Muscle layer of colon (tissue), 2 donors: ENCODE measurements at regions not wholly inside any gene's neighbourhood (a gene's known extent, or its start where the extent isn't known, plus 50 kb on each side); places are given as distances from the start of the nearest gene placed in this dataset.

Source experiments
- H3K27ac ChIP-seq: one replicate; pipeline ENCODE4 v1.7.0; 2013; ENCODE audit warnings: low read depth, mild to moderate bottlenecking, low read length, moderate library complexity
- H3K27me3 ChIP-seq, 2 donors: one replicate each; pipeline ENCODE4 v1.7.0; 2013; ENCODE audit warnings: low read length in 2 of 2, mild to moderate bottlenecking in 2 of 2; ENCODE audit not compliant: insufficient read depth in 2 of 2, control insufficient read depth in 1 of 2
- H3K36me3 ChIP-seq: one replicate; pipeline ENCODE4 v1.7.0; 2013; ENCODE audit warnings: mild to moderate bottlenecking, low read length; ENCODE audit not compliant: insufficient read depth
- H3K4me1 ChIP-seq: one replicate; pipeline ENCODE4 v1.7.0; 2013; ENCODE audit warnings: mild to moderate bottlenecking, low read length; ENCODE audit not compliant: insufficient read depth
- H3K4me3 ChIP-seq, 2 donors: one replicate each; pipeline ENCODE4 v1.7.0; 2013; ENCODE audit warnings: low read length in 2 of 2, low read depth in 1 of 2, mild to moderate bottlenecking in 1 of 2, moderate library complexity in 1 of 2
- H3K9ac ChIP-seq: one replicate; pipeline ENCODE4 v1.7.0; 2013; ENCODE audit warnings: low read length
- H3K9me3 ChIP-seq: one replicate; pipeline ENCODE4 v1.7.0; 2013; ENCODE audit warnings: mild to moderate bottlenecking, low read length
- donor health status: abdominal sarcoma.
- donor health status: Adenocarcinoma of cecum.

GRCh38 chr5:27276119-27276518 lies 237.7 kb upstream of the CDH9 start:
- no peaks in the 10 kb centered on the region for H3K27me3 ChIP-seq
- no peaks in the 10 kb centered on the region for H3K36me3 ChIP-seq
- no peak overlapping the region for H3K9ac ChIP-seq
- no peak overlapping the region for H3K4me3 ChIP-seq
- no peaks in the 10 kb centered on the region for H3K9me3 ChIP-seq
- no peaks in the 10 kb centered on the region for H3K4me1 ChIP-seq
- H3K27ac ChIP-seq = no peak overlapping the region

- no peaks in the 10 kb centered on the region for H3K36me3 ChIP-seq
These were observed 237.0 kb upstream of the CDH9 start for GRCh38 chr5:27275345-27275744.

GRCh38 chr5:27269766-27270165 lies 231.4 kb upstream of the CDH9 start:
- no peaks in the 10 kb centered on the region for H3K4me1 ChIP-seq
- H3K27ac ChIP-seq = no peak overlapping the region
- H3K4me3 ChIP-seq = no peak overlapping the region
- no peaks in the 10 kb centered on the region for H3K27me3 ChIP-seq
- H3K36me3 ChIP-seq = no peaks in the 10 kb centered on the region
- H3K9me3 ChIP-seq = no peaks in the 10 kb centered on the region
- H3K9ac ChIP-seq = no peak overlapping the region

More at GRCh38 chr5:27275345-27275744, 237.0 kb upstream of the CDH9 start:
- Histone ChIP-seq H3K9ac (no peak overlapping the region), H3K27me3 (no peaks in the 10 kb centered on the region), H3K4me3 (no peak overlapping the region), H3K4me1 (no peaks in the 10 kb centered on the region), H3K27ac (no peak overlapping the region), H3K9me3 (no peaks in the 10 kb centered on the region)

GRCh38 chr5:27267209-27267824 lies 228.9 kb upstream of the CDH9 start:
- Histone ChIP-seq H3K4me3 (no peak overlapping the region), H3K36me3 (no peaks in the 10 kb centered on the region), H3K27me3 (no peaks in the 10 kb centered on the region), H3K9me3 (no peaks in the 10 kb centered on the region), H3K9ac (no peak overlapping the region), H3K4me1 (no peaks in the 10 kb centered on the region), H3K27ac (no peak overlapping the region)

- no peaks in the 10 kb centered on the region for H3K36me3 ChIP-seq
- no peaks in the 10 kb centered on the region for H3K4me1 ChIP-seq
- H3K9ac ChIP-seq = no peak overlapping the region
- no peaks in the 10 kb centered on the region for H3K9me3 ChIP-seq
- H3K4me3 ChIP-seq = no peak overlapping the region
- H3K27ac ChIP-seq = no peak overlapping the region
- H3K27me3 ChIP-seq = no peaks in the 10 kb centered on the region
These were observed 227.8 kb upstream of the CDH9 start for GRCh38 chr5:27266184-27266583.

- no peaks in the 10 kb centered on the region for H3K9me3 ChIP-seq
- H3K36me3 ChIP-seq = no peaks in the 10 kb centered on the region
- no peak overlapping the region for H3K4me3 ChIP-seq
- H3K27me3 ChIP-seq = no peaks in the 10 kb centered on the region
- H3K9ac ChIP-seq = no peak overlapping the region
- no peaks in the 10 kb centered on the region for H3K4me1 ChIP-seq
- H3K27ac ChIP-seq = no peak overlapping the region
These were observed 219.3 kb upstream of the CDH9 start for GRCh38 chr5:27257696-27258095.

GRCh38 chr5:27252911-27253310 lies 214.5 kb upstream of the CDH9 start:
- no peaks in the 10 kb centered on the region for H3K27me3 ChIP-seq
- H3K9me3 ChIP-seq = no peaks in the 10 kb centered on the region
- no peak overlapping the region for H3K4me3 ChIP-seq
- H3K27ac ChIP-seq = no peak overlapping the region
- no peak overlapping the region for H3K9ac ChIP-seq
- H3K4me1 ChIP-seq = no peaks in the 10 kb centered on the region
- H3K36me3 ChIP-seq = no peaks in the 10 kb centered on the region

- H3K9ac ChIP-seq = no peak overlapping the region
- H3K36me3 ChIP-seq = no peaks in the 10 kb centered on the region
- no peaks in the 10 kb centered on the region for H3K4me1 ChIP-seq
- H3K27me3 ChIP-seq = no peaks in the 10 kb centered on the region
- no peak overlapping the region for H3K4me3 ChIP-seq
- H3K27ac ChIP-seq = no peak overlapping the region
- no peaks in the 10 kb centered on the region for H3K9me3 ChIP-seq
These were observed 203.9 kb upstream of the CDH9 start for GRCh38 chr5:27242258-27242626.

- H3K9ac ChIP-seq = no peak overlapping the region
- H3K27ac ChIP-seq = no peak overlapping the region
- H3K4me1 ChIP-seq = no peaks in the 10 kb centered on the region
These were observed 203.3 kb upstream of the CDH9 start for GRCh38 chr5:27241564-27242257.

GRCh38 chr5:27240791-27241190 lies 202.4 kb upstream of the CDH9 start:
- Histone ChIP-seq H3K4me3 (no peak overlapping the region), H3K9me3 (no peaks in the 10 kb centered on the region), H3K27ac (no peak overlapping the region), H3K36me3 (no peaks in the 10 kb centered on the region), H3K27me3 (no peaks in the 10 kb centered on the region), H3K9ac (no peak overlapping the region), H3K4me1 (no peaks in the 10 kb centered on the region)

More at GRCh38 chr5:27241564-27242257, 203.3 kb upstream of the CDH9 start:
- Histone ChIP-seq H3K4me3 (no peak overlapping the region), H3K36me3 (no peaks in the 10 kb centered on the region), H3K9me3 (no peaks in the 10 kb centered on the region), H3K27me3 (no peaks in the 10 kb centered on the region)

GRCh38 chr5:27234916-27235315 lies 196.5 kb upstream of the CDH9 start:
- Histone ChIP-seq H3K27me3 (no peaks in the 10 kb centered on the region), H3K9me3 (no peaks in the 10 kb centered on the region), H3K4me1 (no peaks in the 10 kb centered on the region), H3K4me3 (no peak overlapping the region), H3K36me3 (no peaks in the 10 kb centered on the region), H3K27ac (no peak overlapping the region), H3K9ac (no peak overlapping the region)

- Histone ChIP-seq H3K36me3 (no peaks in the 10 kb centered on the region), H3K4me3 (no peak overlapping the region), H3K4me1 (no peaks in the 10 kb centered on the region), H3K9me3 (no peaks in the 10 kb centered on the region), H3K27ac (no peak overlapping the region), H3K9ac (no peak overlapping the region), H3K27me3 (no peaks in the 10 kb centered on the region)
These were observed 183.0 kb upstream of the CDH9 start for GRCh38 chr5:27221410-27221809.
